Stimulated activated memory B cell treated with anti-CD40 and anti-IgM and Interleukin-4, amounts not matched to agents 10 μg/mL and 1 μg/mL and 100 μg/mL, for 72 hours (primary cell): ENCODE measurements at regions not wholly inside any gene's neighbourhood (a gene's known extent, or its start where the extent isn't known, plus 50 kb on each side); places are given as distances from the start of the nearest gene placed in this dataset.
A peak's percentile ranks its signal among the peaks of the same experiment; 100 is the strongest.

ENCODE experiments used
- ATAC-seq: fragments of 150-1000 bp; cut with Tn5 transposase; 2 replicates; pipeline ENCODE4 v1.10.0; 2021
- H3K27ac Mint-ChIP-seq: one replicate; pipeline ENCODE4 v1.8.0; 2022; ENCODE audit warnings: mild to moderate bottlenecking, mixed read lengths
- H3K27me3 Mint-ChIP-seq: one replicate; pipeline ENCODE4 v1.8.0; 2022; ENCODE audit warnings: mixed read lengths
- H3K36me3 Mint-ChIP-seq: one replicate; pipeline ENCODE4 v1.8.0; 2022; ENCODE audit warnings: mixed read lengths
- H3K4me1 Mint-ChIP-seq: one replicate; pipeline ENCODE4 v1.8.0; 2022; ENCODE audit warnings: mixed read lengths
- H3K4me3 Mint-ChIP-seq: one replicate; pipeline ENCODE4 v1.8.0; 2022; ENCODE audit warnings: mild to moderate bottlenecking, moderate library complexity, mixed read lengths
- H3K9me3 Mint-ChIP-seq: one replicate; pipeline ENCODE4 v1.8.0; 2022; ENCODE audit warnings: mixed read lengths

DNA sequence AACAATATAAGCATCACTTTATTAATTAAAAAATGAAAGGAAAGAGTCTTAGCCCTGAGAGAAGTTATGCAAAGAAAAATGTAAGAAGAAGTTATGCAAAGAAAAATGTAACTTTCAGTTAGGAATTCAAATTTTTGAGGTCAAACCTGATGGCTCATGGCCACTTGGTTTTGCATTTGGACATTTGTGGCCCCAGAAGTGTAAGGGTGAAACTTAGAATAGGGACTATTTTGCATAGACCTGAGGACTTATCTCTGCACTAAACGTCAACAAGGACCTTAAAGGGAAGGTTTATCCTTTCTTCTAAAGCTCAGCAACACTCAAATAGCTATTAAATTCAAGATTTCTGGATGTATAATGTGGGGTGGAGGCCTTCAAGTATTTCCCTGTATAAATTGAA is 724.5 kb upstream of the POT1 start:
- Mint-ChIP-seq H3K9me3 (no peaks in the 10 kb centered on the region), H3K36me3 (no peaks in the 10 kb centered on the region), H3K27me3 (no peaks in the 10 kb centered on the region), H3K4me3 (no peak overlapping the region), H3K4me1 (no peaks in the 10 kb centered on the region), H3K27ac (no peak overlapping the region)
- no peak for ATAC-seq

DNA sequence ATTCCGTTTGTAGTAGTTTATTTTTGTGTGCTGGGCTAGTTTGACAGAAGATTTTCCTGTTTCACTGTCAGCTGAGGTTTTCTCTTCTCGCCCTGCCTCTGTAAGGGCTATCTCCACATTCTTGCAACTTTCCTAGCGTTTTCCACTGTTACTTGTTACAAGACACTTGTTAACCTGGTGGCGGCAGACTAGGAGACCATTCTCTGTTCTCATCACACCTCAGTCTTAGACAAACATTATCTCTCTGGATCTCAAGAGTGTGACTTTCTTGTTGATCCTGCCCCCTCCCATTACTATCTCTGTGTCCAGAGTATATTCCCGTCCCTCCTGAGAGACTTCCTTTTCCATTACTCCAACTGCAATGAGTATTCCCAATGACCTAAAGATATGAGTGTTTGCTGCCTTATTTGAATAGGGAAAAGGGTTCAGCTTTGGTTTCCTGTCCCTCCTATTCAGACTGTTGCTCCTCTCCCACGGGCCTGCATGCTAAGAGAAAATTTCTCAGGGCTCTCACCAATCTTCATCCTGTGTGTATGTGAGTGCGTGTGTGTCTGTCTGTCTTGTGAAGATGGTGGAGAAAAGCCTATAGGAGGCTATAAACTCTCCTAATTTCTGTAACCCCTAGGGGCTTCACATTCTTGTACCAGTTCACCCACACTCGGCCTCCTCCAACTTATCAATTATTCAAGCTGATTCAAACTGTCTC is 722.4 kb upstream of the POT1 start:
- H3K4me3 Mint-ChIP-seq, result no peak overlapping the region

DNA sequence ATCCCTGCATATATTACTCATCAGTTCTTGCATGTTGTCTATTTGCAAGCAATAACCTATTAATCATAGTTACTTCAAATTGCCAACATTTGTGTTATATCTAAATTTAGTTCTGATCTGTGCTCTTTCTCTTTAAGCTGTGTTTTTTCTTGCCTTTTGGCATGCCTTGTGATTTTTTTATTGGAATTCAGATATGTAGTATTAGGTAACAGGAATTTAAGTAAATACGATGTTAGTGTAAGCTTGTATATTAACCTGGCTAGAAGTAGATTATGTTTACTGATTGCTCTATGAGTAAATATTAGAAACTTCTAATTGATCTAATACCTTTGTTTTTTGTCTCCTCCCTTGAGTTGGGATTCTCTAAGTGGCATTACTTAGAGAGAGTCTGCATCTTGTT is 718.9 kb upstream of the POT1 start:
- peaks cover 5% of the 10 kb centered on the region for H3K9me3 Mint-ChIP-seq
- no peaks in the 10 kb centered on the region for H3K4me1 Mint-ChIP-seq
- no peak overlapping the region for H3K27ac Mint-ChIP-seq
- H3K27me3 Mint-ChIP-seq, result no peaks in the 10 kb centered on the region
- H3K36me3 Mint-ChIP-seq, result no peaks in the 10 kb centered on the region
- H3K4me3 Mint-ChIP-seq, result no peak overlapping the region
- no peak for ATAC-seq

More for the DNA sequence above, 722.4 kb upstream of the POT1 start:
- Mint-ChIP-seq H3K36me3 (no peaks in the 10 kb centered on the region), H3K27ac (no peak overlapping the region), H3K9me3 (peaks cover 5% of the 10 kb centered on the region), H3K27me3 (no peaks in the 10 kb centered on the region), H3K4me1 (no peaks in the 10 kb centered on the region)
- ATAC-seq, result no peak

DNA sequence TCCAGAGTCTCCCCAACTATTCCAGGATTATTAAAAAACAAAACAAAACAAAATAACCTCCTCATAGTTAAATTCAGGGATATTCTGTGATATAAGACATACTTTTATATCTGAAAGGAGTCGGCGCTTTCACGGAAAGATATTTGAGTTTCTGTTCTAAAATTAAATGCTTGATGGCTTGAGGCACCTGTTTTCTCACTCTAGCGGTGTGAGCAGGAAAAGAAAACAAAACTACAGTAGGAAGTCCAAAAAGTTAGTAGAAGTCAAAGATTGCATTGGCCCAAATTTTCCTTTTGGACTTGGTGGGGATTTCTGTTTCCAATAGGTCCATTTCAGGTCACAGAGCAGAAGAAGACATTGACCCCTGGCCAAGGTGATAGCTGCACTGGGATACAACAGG is 716.1 kb upstream of the POT1 start:
- Mint-ChIP-seq H3K36me3 (no peaks in the 10 kb centered on the region), H3K9me3 (peaks cover 8% of the 10 kb centered on the region), H3K27ac (no peak overlapping the region), H3K4me1 (no peaks in the 10 kb centered on the region), H3K27me3 (no peaks in the 10 kb centered on the region), H3K4me3 (no peak overlapping the region)
- no peak for ATAC-seq

GRCh38 chr7:125644109-125644508 is 714.5 kb upstream of the POT1 start:
- Mint-ChIP-seq H3K27me3 (no peaks in the 10 kb centered on the region), H3K36me3 (no peaks in the 10 kb centered on the region), H3K9me3 (peaks cover 8% of the 10 kb centered on the region), H3K27ac (no peak overlapping the region), H3K4me3 (no peak overlapping the region), H3K4me1 (no peaks in the 10 kb centered on the region)
- no peak for ATAC-seq

DNA sequence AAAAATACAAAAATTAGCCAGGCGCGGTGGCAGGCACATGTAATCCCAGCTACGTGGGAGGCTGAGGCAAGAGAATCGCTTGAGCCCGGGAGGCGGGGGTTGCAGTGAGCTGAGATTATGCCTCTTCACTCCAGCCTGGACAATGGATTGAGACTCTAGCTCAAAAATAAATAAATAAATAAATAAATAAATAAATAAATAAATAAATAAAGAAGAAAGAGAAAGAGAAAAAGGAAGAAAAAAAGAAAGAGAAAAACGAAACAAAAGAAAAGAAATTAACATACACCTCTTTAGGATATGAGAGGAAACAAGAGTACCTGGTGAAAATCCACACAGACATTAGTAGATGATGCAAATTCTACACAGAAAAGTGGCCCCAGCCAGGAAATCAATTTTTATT is 713.7 kb upstream of the POT1 start:
- Mint-ChIP-seq H3K9me3 (peaks cover 5% of the 10 kb centered on the region), H3K27me3 (no peaks in the 10 kb centered on the region), H3K4me1 (no peaks in the 10 kb centered on the region), H3K36me3 (no peaks in the 10 kb centered on the region), H3K27ac (no peak overlapping the region), H3K4me3 (no peak overlapping the region)
- no peak for ATAC-seq

- Mint-ChIP-seq H3K9me3 (peaks cover 7% of the 10 kb centered on the region), H3K36me3 (no peaks in the 10 kb centered on the region), H3K27me3 (no peaks in the 10 kb centered on the region), H3K4me3 (no peak overlapping the region), H3K27ac (no peak overlapping the region), H3K4me1 (no peaks in the 10 kb centered on the region)
- ATAC-seq, result no peak
These were observed 712.3 kb upstream of the POT1 start for GRCh38 chr7:125641884-125642283.

DNA sequence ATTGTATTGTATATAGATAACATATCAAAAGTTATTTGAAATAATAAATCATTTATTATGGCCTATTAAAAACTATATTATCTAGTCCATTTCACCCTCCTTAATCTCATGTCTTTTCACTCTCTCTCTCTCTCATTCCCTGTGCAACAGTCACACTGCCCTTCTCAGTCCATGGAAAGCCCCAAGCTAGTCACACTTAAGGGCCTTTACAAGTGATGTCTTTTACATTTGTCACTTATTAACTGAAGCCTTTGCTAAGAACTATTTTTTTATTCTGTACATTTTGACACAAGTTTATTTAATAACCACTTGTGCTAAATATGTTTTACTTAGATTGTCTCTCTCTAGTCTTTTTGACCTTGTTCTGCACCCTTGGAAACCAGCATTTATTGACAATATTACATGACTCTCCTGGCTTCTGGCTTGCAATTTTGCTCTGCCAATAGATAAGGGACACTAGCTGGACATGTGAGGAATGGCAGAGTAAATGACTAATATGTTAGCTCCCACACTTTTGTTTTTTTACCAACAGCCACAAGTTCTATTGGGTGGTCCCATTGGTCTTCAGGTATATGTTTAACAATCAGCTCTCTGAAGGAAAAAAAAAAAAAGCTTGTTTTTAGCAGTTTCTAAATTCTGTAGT is 706.8 kb upstream of the POT1 start:
- no peaks in the 10 kb centered on the region for H3K27me3 Mint-ChIP-seq
- no peak overlapping the region for H3K4me3 Mint-ChIP-seq
- no peak overlapping the region for H3K27ac Mint-ChIP-seq
- no peaks in the 10 kb centered on the region for H3K4me1 Mint-ChIP-seq
- no peaks in the 10 kb centered on the region for H3K36me3 Mint-ChIP-seq
- no peak for ATAC-seq
- peaks cover 4% of the 10 kb centered on the region for H3K9me3 Mint-ChIP-seq

- Mint-ChIP-seq H3K9me3 (peaks cover 21% of the 10 kb centered on the region), H3K27me3 (no peaks in the 10 kb centered on the region), H3K27ac (no peak overlapping the region), H3K4me3 (no peak overlapping the region), H3K4me1 (no peaks in the 10 kb centered on the region), H3K36me3 (no peaks in the 10 kb centered on the region)
- ATAC-seq, result no peak
These were observed 688.9 kb upstream of the POT1 start for GRCh38 chr7:125618516-125618915.

DNA sequence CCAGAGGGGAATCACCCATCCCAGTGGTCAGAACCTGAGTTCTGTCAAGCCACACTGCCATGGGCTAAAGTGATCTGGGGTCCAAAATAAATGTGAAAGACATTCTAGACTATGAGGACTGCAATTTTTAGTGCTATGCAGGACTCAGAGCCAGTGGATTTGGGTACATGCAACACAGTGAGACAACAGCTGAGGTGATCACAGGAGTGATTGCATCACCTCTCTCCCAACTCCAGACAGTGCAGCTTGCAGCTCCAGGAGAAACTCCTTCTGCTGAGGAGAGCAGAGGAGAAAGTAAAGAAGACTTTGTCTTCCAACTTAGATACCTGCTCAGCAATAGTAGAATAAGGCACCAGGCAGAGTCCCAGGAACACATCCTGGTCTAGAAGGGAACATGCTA is 682.0 kb upstream of the POT1 start:
- ATAC-seq, result peak; percentile 54
- Mint-ChIP-seq H3K27ac (no peak overlapping the region), H3K27me3 (no peaks in the 10 kb centered on the region), H3K9me3 (peaks cover 13% of the 10 kb centered on the region), H3K4me3 (no peak overlapping the region), H3K4me1 (no peaks in the 10 kb centered on the region), H3K36me3 (no peaks in the 10 kb centered on the region)

GRCh38 chr7:125606671-125607070 is 677.0 kb upstream of the POT1 start:
- Mint-ChIP-seq H3K27ac (no peak overlapping the region), H3K36me3 (no peaks in the 10 kb centered on the region), H3K27me3 (no peaks in the 10 kb centered on the region), H3K4me3 (no peak overlapping the region), H3K9me3 (peaks cover 3% of the 10 kb centered on the region), H3K4me1 (no peaks in the 10 kb centered on the region)
- ATAC-seq, result no peak

DNA sequence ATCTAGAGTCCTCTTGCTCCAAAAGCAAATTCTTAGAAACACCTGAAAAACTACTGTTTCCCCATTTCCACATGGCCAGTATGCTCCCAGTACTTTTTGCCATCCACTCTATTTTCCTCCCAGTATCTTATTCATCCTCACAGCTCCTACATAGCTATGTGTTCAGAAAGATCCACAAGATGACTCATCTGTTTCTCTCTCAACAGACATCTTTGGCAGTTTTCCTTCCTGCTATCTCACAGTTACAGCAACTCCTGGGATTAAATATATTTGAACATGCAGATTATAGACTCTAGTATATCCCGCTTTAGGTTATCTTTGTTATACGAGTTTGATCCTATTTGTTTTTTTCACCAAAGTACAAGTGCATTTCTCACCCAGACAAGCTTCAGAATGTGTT is 675.6 kb upstream of the POT1 start:
- Mint-ChIP-seq H3K4me1 (no peaks in the 10 kb centered on the region), H3K27ac (no peak overlapping the region), H3K4me3 (no peak overlapping the region), H3K27me3 (no peaks in the 10 kb centered on the region), H3K36me3 (no peaks in the 10 kb centered on the region), H3K9me3 (peaks cover 3% of the 10 kb centered on the region)
- ATAC-seq, result no peak

DNA sequence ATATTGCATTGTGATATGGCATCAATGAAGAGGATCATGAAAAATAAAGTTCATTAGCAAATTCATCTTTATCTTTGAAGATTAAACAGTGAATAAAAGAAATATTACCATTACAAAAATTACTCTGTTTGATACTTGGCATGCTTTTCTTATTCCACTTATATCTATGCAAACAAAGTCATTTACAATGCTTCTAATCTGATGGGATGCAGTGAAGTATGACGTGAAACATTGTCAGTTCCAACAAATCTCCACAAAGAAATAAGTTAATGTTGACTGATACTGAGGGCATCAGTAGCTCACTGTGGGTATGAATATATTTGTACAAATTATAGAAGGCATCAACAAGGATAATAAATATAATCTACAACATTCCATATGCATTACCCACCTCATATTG is 672.8 kb upstream of the POT1 start:
- no peak overlapping the region for H3K4me3 Mint-ChIP-seq
- ATAC-seq, result no peak
- H3K9me3 Mint-ChIP-seq, result peaks cover 3% of the 10 kb centered on the region
- H3K27me3 Mint-ChIP-seq, result no peaks in the 10 kb centered on the region
- H3K36me3 Mint-ChIP-seq, result no peaks in the 10 kb centered on the region
- H3K4me1 Mint-ChIP-seq, result no peaks in the 10 kb centered on the region
- H3K27ac Mint-ChIP-seq, result no peak overlapping the region

GRCh38 chr7:125599387-125599786 is 669.8 kb upstream of the POT1 start:
- H3K4me1 Mint-ChIP-seq, result no peaks in the 10 kb centered on the region
- H3K4me3 Mint-ChIP-seq, result no peak overlapping the region
- H3K27me3 Mint-ChIP-seq, result no peaks in the 10 kb centered on the region
- no peaks in the 10 kb centered on the region for H3K9me3 Mint-ChIP-seq
- no peaks in the 10 kb centered on the region for H3K36me3 Mint-ChIP-seq
- H3K27ac Mint-ChIP-seq, result no peak overlapping the region
- ATAC-seq, result no peak

DNA sequence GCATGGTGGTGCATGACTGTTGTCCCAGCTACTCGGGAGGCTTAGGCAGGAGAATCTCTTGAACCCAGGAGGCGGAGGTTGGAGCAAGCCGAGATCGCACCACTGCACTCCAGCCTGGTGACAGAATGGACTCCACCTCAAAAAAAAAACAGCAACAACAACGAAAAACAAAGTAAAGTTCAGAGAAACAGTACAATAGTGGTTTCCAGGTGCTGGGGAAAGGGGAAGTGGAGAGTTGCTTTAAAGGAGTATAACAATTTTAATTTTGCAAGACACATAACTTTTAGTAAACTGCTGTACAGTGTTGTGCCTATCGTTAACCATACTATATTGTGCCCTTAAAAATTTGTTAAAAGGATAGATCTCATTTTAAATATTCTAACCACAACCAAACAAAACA is 662.7 kb upstream of the POT1 start:
- H3K27me3 Mint-ChIP-seq, result no peaks in the 10 kb centered on the region
- ATAC-seq, result no peak
- no peak overlapping the region for H3K27ac Mint-ChIP-seq
- peaks cover 5% of the 10 kb centered on the region for H3K9me3 Mint-ChIP-seq
- H3K4me1 Mint-ChIP-seq, result no peaks in the 10 kb centered on the region
- H3K4me3 Mint-ChIP-seq, result no peak overlapping the region
- no peaks in the 10 kb centered on the region for H3K36me3 Mint-ChIP-seq

GRCh38 chr7:125573126-125573525 is 643.5 kb upstream of the POT1 start:
- Mint-ChIP-seq H3K36me3 (no peaks in the 10 kb centered on the region), H3K9me3 (peaks cover 6% of the 10 kb centered on the region), H3K27me3 (no peaks in the 10 kb centered on the region), H3K27ac (no peak overlapping the region), H3K4me3 (no peak overlapping the region), H3K4me1 (no peaks in the 10 kb centered on the region)
- no peak for ATAC-seq
